Stimulated activated CD4-positive, alpha-beta T cell treated with anti-CD3 and anti-CD28 coated beads, Interleukin-2, amount 100 ng/mL, for 24 hours (primary cell): ENCODE measurements at regions not wholly inside any gene's neighbourhood (a gene's known extent, or its start where the extent isn't known, plus 50 kb on each side); places are given as distances from the start of the nearest gene placed in this dataset.
"Not testable (repeated sequence)": the region's sequence is repeated elsewhere in the genome, so short reads cannot be mapped to it uniquely, and the experiment has no call there.

Source experiments
- DNase-seq, 2 donors: peaks; one replicate each; pipeline ENCODE4 v3.0.0-alpha.2; 2020

GRCh38 chr2:183829931-183830330 lies 705.7 kb downstream of the NUP35 start:
- DNase-seq, result no peak

GRCh38 chr2:183837157-183837556 lies 712.9 kb downstream of the NUP35 start:
- no peak for DNase-seq

- no peak for DNase-seq
Measured at GRCh38 chr2:183838295-183838694, 714.1 kb downstream of the NUP35 start.

- DNase-seq, result no peak
Measured at GRCh38 chr2:183840061-183840584, 715.9 kb downstream of the NUP35 start.

GRCh38 chr2:183849826-183850225 lies 725.6 kb downstream of the NUP35 start:
- DNase-seq, result not testable (repeated sequence)

GRCh38 chr2:183859129-183859528 lies 734.9 kb downstream of the NUP35 start:
- DNase-seq, result no peak

GRCh38 chr2:183866666-183867065 lies 731.7 kb upstream of the ZNF804A start:
- DNase-seq, result no peak

GRCh38 chr2:183867206-183867605 lies 731.1 kb upstream of the ZNF804A start:
- DNase-seq, result no peak

GRCh38 chr2:183868153-183868552 lies 730.2 kb upstream of the ZNF804A start:
- DNase-seq, result no peak

- no peak for DNase-seq
Measured at GRCh38 chr2:183868707-183869106, 729.6 kb upstream of the ZNF804A start.

- no peak for DNase-seq
Measured at GRCh38 chr2:183872131-183872530, 726.2 kb upstream of the ZNF804A start.

GRCh38 chr2:183881978-183882377 lies 716.4 kb upstream of the ZNF804A start:
- DNase-seq, result no peak

- no peak for DNase-seq
Measured at GRCh38 chr2:183892315-183892941, 705.9 kb upstream of the ZNF804A start.

- no peak for DNase-seq
Measured at GRCh38 chr2:183898641-183899040, 699.7 kb upstream of the ZNF804A start.

- no peak for DNase-seq
Measured at GRCh38 chr2:183901931-183902330, 696.4 kb upstream of the ZNF804A start.

GRCh38 chr2:183903026-183903425 lies 695.3 kb upstream of the ZNF804A start:
- no peak for DNase-seq

GRCh38 chr2:183916041-183916440 lies 682.3 kb upstream of the ZNF804A start:
- not testable (repeated sequence) for DNase-seq

GRCh38 chr2:183919167-183919566 lies 679.2 kb upstream of the ZNF804A start:
- DNase-seq, result no peak

- no peak for DNase-seq
Measured at GRCh38 chr2:183919926-183920325, 678.4 kb upstream of the ZNF804A start.

- DNase-seq, result no peak
Measured at GRCh38 chr2:183925281-183925680, 673.0 kb upstream of the ZNF804A start.

GRCh38 chr2:183926433-183926832 lies 671.9 kb upstream of the ZNF804A start:
- DNase-seq, result no peak

GRCh38 chr2:183927406-183928325 lies 670.7 kb upstream of the ZNF804A start:
- DNase-seq, result no peak

- no peak for DNase-seq
Measured at GRCh38 chr2:183935005-183935404, 663.3 kb upstream of the ZNF804A start.

- DNase-seq, result no peak
Measured at GRCh38 chr2:183937220-183937619, 661.1 kb upstream of the ZNF804A start.
